HEK293 (cell line): ENCODE measurements at regions not wholly inside any gene's neighbourhood (a gene's known extent, or its start where the extent isn't known, plus 50 kb on each side); places are given as distances from the start of the nearest gene placed in this dataset.

ENCODE experiments used
- BCL11B ChIP-seq: fragments of 450-650 bp; formaldehyde crosslinking; IDR thresholded peaks from 2 replicates; pipeline ENCODE4 v1.5.1; 2016; ENCODE audit warnings: low read depth, missing biosample characterization, missing genetic modification characterization
- KLF7 ChIP-seq: fragments of 450-650 bp; formaldehyde crosslinking; IDR thresholded peaks from 2 replicates; pipeline ENCODE4 v1.5.1; 2016; ENCODE audit warnings: missing biosample characterization, missing genetic modification characterization, borderline replicate concordance
- KLF9 ChIP-seq: fragments of 450-650 bp; formaldehyde crosslinking; IDR thresholded peaks from 2 replicates; pipeline ENCODE4 v1.5.1; 2016; ENCODE audit warnings: missing biosample characterization, missing genetic modification characterization, low read depth
- MYNN ChIP-seq: fragments of 450-650 bp; formaldehyde crosslinking; IDR thresholded peaks from 2 replicates; pipeline ENCODE4 v1.5.1; 2016; ENCODE audit warnings: missing biosample characterization, missing genetic modification characterization, borderline replicate concordance
- ZBTB26 ChIP-seq: fragments of 450-650 bp; formaldehyde crosslinking; optimal IDR thresholded peaks from 2 replicates; pipeline ENCODE3; 2016; ENCODE audit warnings: missing biosample characterization, mild to moderate bottlenecking, missing genetic modification characterization
- ZNF112 ChIP-seq: fragments of 450-650 bp; formaldehyde crosslinking; IDR thresholded peaks from 2 replicates; pipeline ENCODE4 v1.5.0; 2017; ENCODE audit warnings: missing biosample characterization, missing genetic modification characterization
- ZNF211 ChIP-seq: fragments of 450-650 bp; formaldehyde crosslinking; IDR thresholded peaks from 2 replicates; pipeline ENCODE4 v1.5.1; 2016; ENCODE audit warnings: low read depth, missing biosample characterization, missing genetic modification characterization
- ZNF266 ChIP-seq: fragments of 450-650 bp; formaldehyde crosslinking; IDR thresholded peaks from 2 replicates; pipeline ENCODE4 v1.5.1; 2016; ENCODE audit warnings: missing biosample characterization, missing genetic modification characterization, low read depth
- ZNF677 ChIP-seq: fragments of 450-650 bp; IDR thresholded peaks from 2 replicates; pipeline ENCODE4 v1.5.0; 2018; ENCODE audit warnings: missing biosample characterization, mild to moderate bottlenecking, missing genetic modification characterization, moderate library complexity
- TF ChIP-seq, protein P1 (sequence below): fragments of 450-650 bp; formaldehyde crosslinking; IDR thresholded peaks from 2 replicates; pipeline ENCODE4 v1.5.1; 2016; ENCODE audit warnings: missing biosample characterization, missing genetic modification characterization
- TF ChIP-seq, protein P2 (sequence below): fragments of 450-650 bp; IDR thresholded peaks from 2 replicates; pipeline ENCODE4 v1.5.1; 2018; ENCODE audit warnings: missing biosample characterization, missing genetic modification characterization
- TF ChIP-seq, protein P3 (sequence below): IDR thresholded peaks from 2 replicates; pipeline ENCODE4 v1.6.1; 2011; ENCODE audit warnings: mild to moderate bottlenecking, low read depth, low read length, borderline replicate concordance

- TF ChIP-seq BCL11B (no peak), KLF7 (tag by site-specific recombination) (no peak), ZBTB26 (tag by site-specific recombination) (no peak), ZNF112 (tag by site-specific recombination) (no peak), ZNF677 (tag by site-specific recombination) (no peak), MYNN (tag by site-specific recombination) (no peak), ZNF266 (tag by site-specific recombination) (no peak), ZNF211 (tag by site-specific recombination) (no peak), KLF9 (tag by site-specific recombination) (no peak)
- TF ChIP-seq, protein P1, sequence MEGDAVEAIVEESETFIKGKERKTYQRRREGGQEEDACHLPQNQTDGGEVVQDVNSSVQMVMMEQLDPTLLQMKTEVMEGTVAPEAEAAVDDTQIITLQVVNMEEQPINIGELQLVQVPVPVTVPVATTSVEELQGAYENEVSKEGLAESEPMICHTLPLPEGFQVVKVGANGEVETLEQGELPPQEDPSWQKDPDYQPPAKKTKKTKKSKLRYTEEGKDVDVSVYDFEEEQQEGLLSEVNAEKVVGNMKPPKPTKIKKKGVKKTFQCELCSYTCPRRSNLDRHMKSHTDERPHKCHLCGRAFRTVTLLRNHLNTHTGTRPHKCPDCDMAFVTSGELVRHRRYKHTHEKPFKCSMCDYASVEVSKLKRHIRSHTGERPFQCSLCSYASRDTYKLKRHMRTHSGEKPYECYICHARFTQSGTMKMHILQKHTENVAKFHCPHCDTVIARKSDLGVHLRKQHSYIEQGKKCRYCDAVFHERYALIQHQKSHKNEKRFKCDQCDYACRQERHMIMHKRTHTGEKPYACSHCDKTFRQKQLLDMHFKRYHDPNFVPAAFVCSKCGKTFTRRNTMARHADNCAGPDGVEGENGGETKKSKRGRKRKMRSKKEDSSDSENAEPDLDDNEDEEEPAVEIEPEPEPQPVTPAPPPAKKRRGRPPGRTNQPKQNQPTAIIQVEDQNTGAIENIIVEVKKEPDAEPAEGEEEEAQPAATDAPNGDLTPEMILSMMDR (tag by site-specific recombination) = no peak
- TF ChIP-seq, protein P2, sequence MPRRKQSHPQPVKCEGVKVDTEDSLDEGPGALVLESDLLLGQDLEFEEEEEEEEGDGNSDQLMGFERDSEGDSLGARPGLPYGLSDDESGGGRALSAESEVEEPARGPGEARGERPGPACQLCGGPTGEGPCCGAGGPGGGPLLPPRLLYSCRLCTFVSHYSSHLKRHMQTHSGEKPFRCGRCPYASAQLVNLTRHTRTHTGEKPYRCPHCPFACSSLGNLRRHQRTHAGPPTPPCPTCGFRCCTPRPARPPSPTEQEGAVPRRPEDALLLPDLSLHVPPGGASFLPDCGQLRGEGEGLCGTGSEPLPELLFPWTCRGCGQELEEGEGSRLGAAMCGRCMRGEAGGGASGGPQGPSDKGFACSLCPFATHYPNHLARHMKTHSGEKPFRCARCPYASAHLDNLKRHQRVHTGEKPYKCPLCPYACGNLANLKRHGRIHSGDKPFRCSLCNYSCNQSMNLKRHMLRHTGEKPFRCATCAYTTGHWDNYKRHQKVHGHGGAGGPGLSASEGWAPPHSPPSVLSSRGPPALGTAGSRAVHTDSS (tag by site-specific recombination) = no peak
- TF ChIP-seq, protein P3, sequence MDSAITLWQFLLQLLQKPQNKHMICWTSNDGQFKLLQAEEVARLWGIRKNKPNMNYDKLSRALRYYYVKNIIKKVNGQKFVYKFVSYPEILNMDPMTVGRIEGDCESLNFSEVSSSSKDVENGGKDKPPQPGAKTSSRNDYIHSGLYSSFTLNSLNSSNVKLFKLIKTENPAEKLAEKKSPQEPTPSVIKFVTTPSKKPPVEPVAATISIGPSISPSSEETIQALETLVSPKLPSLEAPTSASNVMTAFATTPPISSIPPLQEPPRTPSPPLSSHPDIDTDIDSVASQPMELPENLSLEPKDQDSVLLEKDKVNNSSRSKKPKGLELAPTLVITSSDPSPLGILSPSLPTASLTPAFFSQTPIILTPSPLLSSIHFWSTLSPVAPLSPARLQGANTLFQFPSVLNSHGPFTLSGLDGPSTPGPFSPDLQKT = no peak
These were observed 464.1 kb downstream of the DMRT2 start for GRCh38 chr9:1514250-1514649.
